Spleen (tissue), 11 donors: ENCODE measurements at regions not wholly inside any gene's neighbourhood (a gene's known extent, or its start where the extent isn't known, plus 50 kb on each side); places are given as distances from the start of the nearest gene placed in this dataset.

ENCODE experiments used
- DNase-seq: peaks from one replicate; pipeline ENCODE4 v3.0.0-alpha.2; 2020
- H3K27ac ChIP-seq, 8 donors: fragments of 200-600 bp; sonication (generic) in 7 of 8; 1 replicate in 4 of 8; 2 replicates in 4 of 8; pipeline versions ENCODE4 v1.5.0 to v1.8.0; 2016 to 2021; ENCODE audit warnings: inconsistent platforms in 4 of 8, mild to moderate bottlenecking in 4 of 8, moderate library complexity in 1 of 8
- H3K27me3 ChIP-seq, 7 donors: fragments of 200-600 bp; sonication (generic) in 6 of 7; replicated peaks in 1 of 7; 1 replicate in 4 of 7; 2 replicates in 3 of 7; pipeline versions ENCODE4 v1.5.0 to v1.8.0; 2016 to 2021; ENCODE audit warnings: inconsistent platforms in 3 of 7, mild to moderate bottlenecking in 1 of 7
- H3K36me3 ChIP-seq, 6 donors: fragments of 200-600 bp; sonication (generic) in 5 of 6; 1 replicate in 4 of 6; 2 replicates in 2 of 6; pipeline versions ENCODE4 v1.5.0 to v1.8.0; 2016 to 2021; ENCODE audit warnings: inconsistent platforms in 2 of 6
- H3K4me1 ChIP-seq, 6 donors: fragments of 200-600 bp; sonication (generic) in 5 of 6; 1 replicate in 3 of 6; 2 replicates in 3 of 6; pipeline versions ENCODE4 v1.5.0 to v1.8.0; 2016 to 2021; ENCODE audit warnings: inconsistent platforms in 3 of 6
- H3K4me3 ChIP-seq, 8 donors: fragments of 200-600 bp; sonication (generic) in 7 of 8; 1 replicate in 4 of 8; 2 replicates in 4 of 8; pipeline versions ENCODE4 v1.5.0 to v1.8.0; 2016 to 2021; ENCODE audit warnings: inconsistent platforms in 4 of 8, mild to moderate bottlenecking in 4 of 8, moderate library complexity in 2 of 8
- H3K9me3 ChIP-seq, 8 donors: fragments of 200-600 bp; sonication (generic) in 7 of 8; 1 replicate in 4 of 8; 2 replicates in 4 of 8; pipeline versions ENCODE4 v1.5.0 to v1.8.0; 2016 to 2021; ENCODE audit warnings: inconsistent platforms in 4 of 8
- POLR2A ChIP-seq, 3 donors: fragments of 450-650 bp; IDR thresholded peaks; one replicate each; pipeline ENCODE4 v1.5.1; 2017; ENCODE audit warnings: antibody characterized with exemption in 3 of 3, mild to moderate bottlenecking in 1 of 3
- POLR2AphosphoS5 ChIP-seq, 3 donors: sonication (generic); formaldehyde crosslinking; IDR thresholded peaks; one replicate each; pipeline ENCODE4 v1.5.1; 2017; ENCODE audit warnings: antibody characterized with exemption in 3 of 3
- WGBS, 5 donors: extraction: QIAGEN DNeasy Blood & Tissue Kit in 3 of 5; methylation state at CpG; one replicate each; pipeline versions ENCODE4 v1.1.5 to v1.1.7; 2013 to 2018; 5-methylcytosine and 5-hydroxymethylcytosine counted together
- intact Hi-C: fragments of 100-400 bp; cut with DNase I; formaldehyde crosslinking; loops from one replicate; pipeline ENCODE4 v1.15.0; 2023; ENCODE audit warnings: low total_unique reads
- TF ChIP-seq, protein P1 (sequence below), 11 experiments: fragments of 200-600 bp in 7 of 11; fragments of 450-650 bp in 4 of 11; sonication (generic) in 4 of 11; IDR thresholded peaks in 8 of 11; conservative IDR thresholded peaks in 3 of 11; 1 replicate in 7 of 11; 2 replicates in 4 of 11; pipeline versions ENCODE4 v1.4.0 to v1.8.0; 2016 to 2021; ENCODE audit warnings: antibody characterized with exemption in 11 of 11, inconsistent platforms in 4 of 11, mild to moderate bottlenecking in 1 of 11
- donor health status: healthy with polysubstance abuse.
- donor health status: DM: no; HTN: no; CAD: no; lungs with moderate emphysema.
- donor health status: DM: no; HTN: no; CAD: no.
- donor health status: Bipolar disorder and iron deficiency.
- donor health status: healthy.
- donor health status: DM: no; HTN: no; CAD: no.
- donor health status: DM: yes; HTN: yes; CAD: no.

DNA sequence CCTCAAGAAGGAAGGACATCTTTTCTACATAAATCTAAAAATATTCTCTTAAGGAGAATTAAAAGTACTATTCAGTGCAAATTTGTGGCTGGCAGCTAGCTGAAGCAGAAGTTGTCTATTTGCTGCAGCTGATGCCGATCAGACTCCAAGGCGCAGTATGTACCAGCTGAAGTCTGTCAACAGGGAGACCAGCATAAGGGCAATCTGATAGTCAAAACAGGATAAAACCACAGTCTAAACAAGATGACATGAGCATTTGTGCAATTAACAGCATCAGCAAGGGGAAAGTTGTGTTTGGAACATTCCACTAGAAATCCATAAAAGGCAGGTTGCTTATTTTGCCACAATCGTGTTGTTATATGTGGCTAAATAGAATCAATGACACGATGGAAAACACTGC, 198.2 kb upstream of the ROBO2 start:
- TF ChIP-seq, protein P1, sequence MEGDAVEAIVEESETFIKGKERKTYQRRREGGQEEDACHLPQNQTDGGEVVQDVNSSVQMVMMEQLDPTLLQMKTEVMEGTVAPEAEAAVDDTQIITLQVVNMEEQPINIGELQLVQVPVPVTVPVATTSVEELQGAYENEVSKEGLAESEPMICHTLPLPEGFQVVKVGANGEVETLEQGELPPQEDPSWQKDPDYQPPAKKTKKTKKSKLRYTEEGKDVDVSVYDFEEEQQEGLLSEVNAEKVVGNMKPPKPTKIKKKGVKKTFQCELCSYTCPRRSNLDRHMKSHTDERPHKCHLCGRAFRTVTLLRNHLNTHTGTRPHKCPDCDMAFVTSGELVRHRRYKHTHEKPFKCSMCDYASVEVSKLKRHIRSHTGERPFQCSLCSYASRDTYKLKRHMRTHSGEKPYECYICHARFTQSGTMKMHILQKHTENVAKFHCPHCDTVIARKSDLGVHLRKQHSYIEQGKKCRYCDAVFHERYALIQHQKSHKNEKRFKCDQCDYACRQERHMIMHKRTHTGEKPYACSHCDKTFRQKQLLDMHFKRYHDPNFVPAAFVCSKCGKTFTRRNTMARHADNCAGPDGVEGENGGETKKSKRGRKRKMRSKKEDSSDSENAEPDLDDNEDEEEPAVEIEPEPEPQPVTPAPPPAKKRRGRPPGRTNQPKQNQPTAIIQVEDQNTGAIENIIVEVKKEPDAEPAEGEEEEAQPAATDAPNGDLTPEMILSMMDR (IDR thresholded peaks at IDR 0.05 in 8 of 11, conservative IDR thresholded peaks at IDR 0.05 in 3 of 11): no peak
- TF ChIP-seq POLR2AphosphoS5 (IDR thresholded peaks at IDR 0.05): no peak
- no peak for TF ChIP-seq POLR2A (IDR thresholded peaks at IDR 0.05)
- Histone ChIP-seq H3K27ac (no peak overlapping the region), H3K4me1 (no peaks in the 10 kb centered on the region), H3K4me3 (no peak overlapping the region), H3K9me3 (peaks cover 0 to 32% (median 8%) of the 10 kb centered on the region in 8 donors), H3K36me3 (no peaks in the 10 kb centered on the region), H3K27me3 (no peaks in the 10 kb centered on the region)
- intact Hi-C loops: no loop called here
- DNase-seq: no peak
- WGBS, 5 donors: 71 to 88% (median 74%) methylated on average over 4 of the region's 4 CpGs

DNA sequence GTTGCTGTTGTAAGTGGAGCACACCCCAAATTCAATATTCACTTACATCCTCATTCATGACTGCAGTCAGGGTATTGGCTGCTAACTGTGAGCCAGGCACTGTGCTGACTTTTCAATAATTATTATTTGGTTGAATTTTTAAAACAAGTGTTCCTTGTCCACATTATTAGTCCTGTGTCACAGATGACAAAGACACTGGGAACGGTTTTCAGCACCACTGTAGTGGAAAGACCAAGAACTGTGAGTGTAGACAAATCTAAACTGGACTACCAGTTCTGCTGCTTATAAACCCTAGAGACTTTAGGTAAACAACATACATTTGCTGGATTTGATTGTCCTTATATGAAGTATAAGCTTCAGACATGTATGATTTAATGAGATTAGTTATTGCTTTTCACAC, 197.7 kb upstream of the ROBO2 start:
- intact Hi-C loops: no loop called here

DNA sequence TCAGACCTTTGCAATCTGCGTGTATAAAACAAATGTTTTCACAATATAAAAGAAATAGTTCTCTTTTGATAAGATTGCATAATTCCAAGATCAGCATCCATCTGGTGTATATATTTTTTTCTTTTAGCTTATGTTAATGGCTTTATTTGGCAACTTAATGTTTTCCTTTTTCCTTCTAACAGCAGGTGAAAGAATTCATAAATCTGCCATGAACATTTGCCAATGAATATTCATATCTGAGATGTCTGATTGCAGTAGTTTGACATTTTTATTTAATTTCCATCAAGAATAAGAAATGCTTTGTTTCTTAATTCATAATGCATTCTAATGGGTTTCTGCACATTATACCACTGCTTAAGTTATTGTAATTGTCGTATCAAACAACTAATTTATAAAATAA, 184.4 kb upstream of the ROBO2 start:
- TF ChIP-seq, protein P1 (IDR thresholded peaks at IDR 0.05 in 8 of 11, conservative IDR thresholded peaks at IDR 0.05 in 3 of 11): no peak
- TF ChIP-seq POLR2A (IDR thresholded peaks at IDR 0.05) (no peak), POLR2AphosphoS5 (IDR thresholded peaks at IDR 0.05) (no peak)
- Histone ChIP-seq H3K36me3 (no peaks in the 10 kb centered on the region), H3K9me3 (peaks cover 0 to 15% (median 2%) of the 10 kb centered on the region in 8 donors), H3K27me3 (no peaks in the 10 kb centered on the region), H3K4me1 (no peaks in the 10 kb centered on the region), H3K4me3 (no peak overlapping the region), H3K27ac (no peak overlapping the region)
- intact Hi-C loops: no loop called here
- no peak for DNase-seq
- WGBS, 5 donors: 76 to 92% (median 81%) methylated on average over 2 of the region's 2 CpGs

More for the DNA sequence above, 197.7 kb upstream of the ROBO2 start:
- Histone ChIP-seq H3K27ac (no peak overlapping the region), H3K36me3 (no peaks in the 10 kb centered on the region), H3K9me3 (peaks cover 0 to 32% (median 8%) of the 10 kb centered on the region in 8 donors), H3K4me3 (no peak overlapping the region), H3K4me1 (no peaks in the 10 kb centered on the region), H3K27me3 (no peaks in the 10 kb centered on the region)
- DNase-seq: no peak
- no peak for TF ChIP-seq POLR2A (IDR thresholded peaks at IDR 0.05)
- TF ChIP-seq POLR2AphosphoS5 (IDR thresholded peaks at IDR 0.05): no peak
- TF ChIP-seq, protein P1 (IDR thresholded peaks at IDR 0.05 in 8 of 11, conservative IDR thresholded peaks at IDR 0.05 in 3 of 11): no peak
- WGBS, 5 donors: 35 to 75% (median 54%) methylated on average over 1 of the region's 1 CpG

DNA sequence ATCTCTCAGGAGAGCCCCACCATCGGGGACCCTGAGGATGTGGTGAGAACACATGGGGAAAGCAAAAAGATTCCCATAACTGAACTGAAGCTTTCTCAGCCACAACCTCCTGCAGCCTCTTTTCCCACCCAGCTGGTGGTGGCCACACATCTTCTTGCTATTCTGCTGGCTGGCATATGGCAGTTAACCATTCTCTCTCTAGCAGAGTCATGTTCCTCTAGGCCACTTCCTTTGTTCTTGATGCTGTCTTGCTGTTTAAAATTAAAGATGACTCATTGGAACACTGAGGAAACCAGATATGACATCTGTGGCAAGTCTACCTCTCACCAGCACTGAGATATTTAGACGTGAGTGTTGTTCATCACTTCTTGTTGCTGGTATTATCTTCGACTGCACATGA, 180.3 kb upstream of the ROBO2 start:
- 65 to 72% (median 66%) methylated on average over 3 of the region's 3 CpGs for WGBS, 5 donors
- no peak for DNase-seq
- no peaks in the 10 kb centered on the region for H3K36me3 ChIP-seq
- H3K27ac ChIP-seq: no peak overlapping the region
- no peak overlapping the region for H3K4me3 ChIP-seq
- peaks cover 0 to 11% (median 0%) of the 10 kb centered on the region in 8 donors for H3K9me3 ChIP-seq
- TF ChIP-seq POLR2A (IDR thresholded peaks at IDR 0.05): no peak
- TF ChIP-seq, protein P1 (IDR thresholded peaks at IDR 0.05 in 8 of 11, conservative IDR thresholded peaks at IDR 0.05 in 3 of 11): no peak
- TF ChIP-seq POLR2AphosphoS5 (IDR thresholded peaks at IDR 0.05): no peak
- H3K27me3 ChIP-seq: no peaks in the 10 kb centered on the region
- intact Hi-C loops: no loop called here
- H3K4me1 ChIP-seq: no peaks in the 10 kb centered on the region
